ENCODE measurements at regions not wholly inside any gene's neighbourhood (a gene's known extent, or its start where the extent isn't known, plus 50 kb on each side); places are given as distances from the start of the nearest gene placed in this dataset.

DNA sequence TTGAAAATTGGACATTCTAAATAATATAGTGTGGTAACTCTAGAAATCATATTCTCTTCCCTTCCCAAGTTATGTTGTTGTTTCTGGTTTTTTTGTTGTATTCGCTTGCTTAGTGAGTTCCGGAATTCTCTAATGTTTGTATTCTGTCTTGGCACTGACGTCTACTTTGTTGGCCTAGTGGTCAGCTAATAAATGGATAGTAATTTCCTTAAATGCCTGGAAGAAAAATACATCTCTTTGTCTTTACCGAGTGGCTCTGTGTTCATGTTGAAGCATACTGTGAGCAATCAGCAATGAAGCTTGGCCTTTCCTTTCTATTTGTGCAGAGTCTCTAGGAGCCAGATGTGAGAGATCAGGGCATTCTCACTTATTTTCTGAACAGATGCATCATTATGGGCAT, 1225.7 kb downstream of the JRKL start:
- TF ChIP-seq, protein P1, sequence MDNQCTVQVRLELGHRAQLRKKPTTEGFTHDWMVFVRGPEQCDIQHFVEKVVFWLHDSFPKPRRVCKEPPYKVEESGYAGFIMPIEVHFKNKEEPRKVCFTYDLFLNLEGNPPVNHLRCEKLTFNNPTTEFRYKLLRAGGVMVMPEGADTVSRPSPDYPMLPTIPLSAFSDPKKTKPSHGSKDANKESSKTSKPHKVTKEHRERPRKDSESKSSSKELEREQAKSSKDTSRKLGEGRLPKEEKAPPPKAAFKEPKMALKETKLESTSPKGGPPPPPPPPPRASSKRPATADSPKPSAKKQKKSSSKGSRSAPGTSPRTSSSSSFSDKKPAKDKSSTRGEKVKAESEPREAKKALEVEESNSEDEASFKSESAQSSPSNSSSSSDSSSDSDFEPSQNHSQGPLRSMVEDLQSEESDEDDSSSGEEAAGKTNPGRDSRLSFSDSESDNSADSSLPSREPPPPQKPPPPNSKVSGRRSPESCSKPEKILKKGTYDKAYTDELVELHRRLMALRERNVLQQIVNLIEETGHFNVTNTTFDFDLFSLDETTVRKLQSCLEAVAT (IDR thresholded peaks at IDR 0.05), result no peak
- TF ChIP-seq, protein P2, sequence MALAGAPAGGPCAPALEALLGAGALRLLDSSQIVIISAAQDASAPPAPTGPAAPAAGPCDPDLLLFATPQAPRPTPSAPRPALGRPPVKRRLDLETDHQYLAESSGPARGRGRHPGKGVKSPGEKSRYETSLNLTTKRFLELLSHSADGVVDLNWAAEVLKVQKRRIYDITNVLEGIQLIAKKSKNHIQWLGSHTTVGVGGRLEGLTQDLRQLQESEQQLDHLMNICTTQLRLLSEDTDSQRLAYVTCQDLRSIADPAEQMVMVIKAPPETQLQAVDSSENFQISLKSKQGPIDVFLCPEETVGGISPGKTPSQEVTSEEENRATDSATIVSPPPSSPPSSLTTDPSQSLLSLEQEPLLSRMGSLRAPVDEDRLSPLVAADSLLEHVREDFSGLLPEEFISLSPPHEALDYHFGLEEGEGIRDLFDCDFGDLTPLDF (CRISPR knock-in tag; IDR thresholded peaks at IDR 0.05), result no peak
- no peak for TF ChIP-seq ZNF232 (CRISPR knock-in tag; IDR thresholded peaks at IDR 0.05)
- no peak for TF ChIP-seq JUND (IDR thresholded peaks at IDR 0.05; ENCODE audit: borderline replicate concordance, low read depth, low read length)
- no peak for TF ChIP-seq JUND (tag; IDR thresholded peaks at IDR 0.05; ENCODE audit: borderline replicate concordance, low read depth, low read length)
- no peak for TF ChIP-seq ZBTB1 (CRISPR knock-in tag; IDR thresholded peaks at IDR 0.05; ENCODE audit: borderline replicate concordance, low read depth)
- TF ChIP-seq, protein P3, sequence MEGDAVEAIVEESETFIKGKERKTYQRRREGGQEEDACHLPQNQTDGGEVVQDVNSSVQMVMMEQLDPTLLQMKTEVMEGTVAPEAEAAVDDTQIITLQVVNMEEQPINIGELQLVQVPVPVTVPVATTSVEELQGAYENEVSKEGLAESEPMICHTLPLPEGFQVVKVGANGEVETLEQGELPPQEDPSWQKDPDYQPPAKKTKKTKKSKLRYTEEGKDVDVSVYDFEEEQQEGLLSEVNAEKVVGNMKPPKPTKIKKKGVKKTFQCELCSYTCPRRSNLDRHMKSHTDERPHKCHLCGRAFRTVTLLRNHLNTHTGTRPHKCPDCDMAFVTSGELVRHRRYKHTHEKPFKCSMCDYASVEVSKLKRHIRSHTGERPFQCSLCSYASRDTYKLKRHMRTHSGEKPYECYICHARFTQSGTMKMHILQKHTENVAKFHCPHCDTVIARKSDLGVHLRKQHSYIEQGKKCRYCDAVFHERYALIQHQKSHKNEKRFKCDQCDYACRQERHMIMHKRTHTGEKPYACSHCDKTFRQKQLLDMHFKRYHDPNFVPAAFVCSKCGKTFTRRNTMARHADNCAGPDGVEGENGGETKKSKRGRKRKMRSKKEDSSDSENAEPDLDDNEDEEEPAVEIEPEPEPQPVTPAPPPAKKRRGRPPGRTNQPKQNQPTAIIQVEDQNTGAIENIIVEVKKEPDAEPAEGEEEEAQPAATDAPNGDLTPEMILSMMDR (IDR thresholded peaks at IDR 0.05 in 2 of 3, conservative IDR thresholded peaks at IDR 0.05 in 1 of 3; ENCODE audit: insufficient read depth in 2 of 3, low read depth in 1 of 3, low read length in 3 of 3), result no peak
- no peak for TF ChIP-seq CBX8 (IDR thresholded peaks at IDR 0.05; ENCODE audit: borderline replicate concordance, extremely low read depth, low read depth, low read length, poor library complexity, severe bottlenecking)
- no peak for TF ChIP-seq BHLHE40 (IDR thresholded peaks at IDR 0.05; ENCODE audit: low read length)
- TF ChIP-seq PCBP1 (IDR thresholded peaks at IDR 0.05; ENCODE audit: low read depth, low read length, poor library complexity, severe bottlenecking), result no peak
- no peak for TF ChIP-seq ZNF324 (CRISPR knock-in tag; IDR thresholded peaks at IDR 0.05)

All from K562 (cell line).